GM12874 (cell line): ENCODE measurements at regions not wholly inside any gene's neighbourhood (a gene's known extent, or its start where the extent isn't known, plus 50 kb on each side); places are given as distances from the start of the nearest gene placed in this dataset.

ENCODE experiments used
- TF ChIP-seq, protein P1 (sequence below): IDR thresholded peaks from 2 replicates; pipeline ENCODE4 v1.5.1; 2011; ENCODE audit warnings: low read depth, mild to moderate bottlenecking, control low read depth, low read length, moderate library complexity; ENCODE audit not compliant: insufficient read depth

DNA sequence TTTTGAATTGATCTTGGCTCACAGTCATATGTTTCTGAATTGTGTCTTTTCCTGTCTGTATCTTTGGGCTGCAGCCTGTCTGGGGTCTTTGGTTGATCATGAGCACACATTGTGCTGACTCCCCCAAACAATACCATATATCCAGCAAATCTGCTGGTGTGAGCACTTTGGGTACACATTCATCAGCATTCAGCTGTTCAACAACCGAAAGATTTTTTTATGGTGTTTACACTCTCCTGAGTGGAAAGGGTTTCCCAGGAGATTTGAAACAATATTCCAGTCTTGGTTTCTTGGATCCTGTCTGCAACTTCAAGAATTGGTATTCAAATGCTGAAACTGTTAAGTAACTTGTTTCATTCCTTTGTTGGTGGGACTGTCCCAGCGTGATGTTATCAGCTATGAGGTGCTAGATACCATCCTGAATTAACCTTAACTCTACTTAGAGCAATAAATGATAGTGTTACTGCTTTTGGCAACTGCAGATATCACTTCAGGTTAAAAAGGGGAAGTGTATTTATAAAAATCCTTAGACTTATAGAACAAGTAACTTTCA is 78.4 kb upstream of the DIAPH3 start:
- TF ChIP-seq, protein P1, sequence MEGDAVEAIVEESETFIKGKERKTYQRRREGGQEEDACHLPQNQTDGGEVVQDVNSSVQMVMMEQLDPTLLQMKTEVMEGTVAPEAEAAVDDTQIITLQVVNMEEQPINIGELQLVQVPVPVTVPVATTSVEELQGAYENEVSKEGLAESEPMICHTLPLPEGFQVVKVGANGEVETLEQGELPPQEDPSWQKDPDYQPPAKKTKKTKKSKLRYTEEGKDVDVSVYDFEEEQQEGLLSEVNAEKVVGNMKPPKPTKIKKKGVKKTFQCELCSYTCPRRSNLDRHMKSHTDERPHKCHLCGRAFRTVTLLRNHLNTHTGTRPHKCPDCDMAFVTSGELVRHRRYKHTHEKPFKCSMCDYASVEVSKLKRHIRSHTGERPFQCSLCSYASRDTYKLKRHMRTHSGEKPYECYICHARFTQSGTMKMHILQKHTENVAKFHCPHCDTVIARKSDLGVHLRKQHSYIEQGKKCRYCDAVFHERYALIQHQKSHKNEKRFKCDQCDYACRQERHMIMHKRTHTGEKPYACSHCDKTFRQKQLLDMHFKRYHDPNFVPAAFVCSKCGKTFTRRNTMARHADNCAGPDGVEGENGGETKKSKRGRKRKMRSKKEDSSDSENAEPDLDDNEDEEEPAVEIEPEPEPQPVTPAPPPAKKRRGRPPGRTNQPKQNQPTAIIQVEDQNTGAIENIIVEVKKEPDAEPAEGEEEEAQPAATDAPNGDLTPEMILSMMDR, result no peak

DNA sequence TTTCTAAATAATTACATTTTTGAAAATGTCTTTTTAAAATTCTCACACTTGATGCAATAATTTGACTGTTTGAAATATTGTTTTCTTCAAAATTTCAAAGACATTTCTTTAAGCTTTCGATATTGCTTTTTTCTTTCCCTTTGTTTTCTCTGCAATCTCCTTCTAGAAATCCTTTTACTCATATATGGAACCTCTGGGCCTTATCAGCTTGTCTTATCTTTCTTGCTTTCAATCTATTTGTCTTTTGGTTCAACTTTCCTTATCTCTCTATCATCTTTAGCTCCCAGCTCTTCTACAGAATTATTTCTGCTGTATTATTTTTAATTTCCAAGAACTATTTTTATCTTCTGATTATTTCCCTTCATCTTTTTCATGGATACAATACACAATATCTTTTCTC is 80.7 kb upstream of the DIAPH3 start:
- TF ChIP-seq, protein P1, result no peak

DNA sequence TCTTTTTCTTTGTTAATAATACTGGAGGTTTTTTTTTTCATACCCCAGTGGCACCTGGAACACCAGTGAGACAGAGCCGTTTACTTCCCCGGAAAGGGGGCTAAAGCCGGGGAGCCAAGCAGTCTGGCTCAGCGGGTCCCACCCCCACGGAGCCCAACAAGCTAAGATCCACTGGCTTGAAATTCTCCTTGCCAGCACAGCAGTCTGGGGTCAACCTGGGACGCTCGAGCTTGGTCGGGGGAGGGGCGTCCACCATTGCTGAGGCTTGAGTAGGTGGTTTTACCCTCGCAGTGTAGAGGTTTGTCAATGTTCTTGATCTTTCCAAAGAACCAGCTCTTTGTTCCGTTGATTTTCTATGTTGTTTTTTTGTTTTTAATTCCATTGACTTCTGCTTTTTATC is 94.6 kb upstream of the DIAPH3 start:
- TF ChIP-seq, protein P1, result no peak

DNA sequence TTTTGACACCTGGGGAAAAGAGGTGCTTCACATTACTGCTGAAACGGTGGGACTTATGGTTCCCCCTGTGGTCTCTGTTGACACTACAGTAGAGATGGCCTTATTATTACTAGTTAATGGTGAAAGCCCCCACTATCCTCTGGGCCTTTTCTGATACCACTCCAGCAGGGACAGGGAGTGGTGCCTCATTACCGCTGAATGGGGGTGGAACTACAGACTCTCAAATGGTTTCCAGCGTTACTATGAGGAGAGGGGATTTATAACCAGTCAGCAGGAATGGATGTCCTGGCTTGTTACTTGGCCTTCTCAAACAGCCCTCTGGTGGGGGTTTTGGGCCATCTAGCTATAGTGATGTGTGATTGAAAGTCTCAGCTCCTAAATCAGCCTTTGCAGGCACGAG is 96.7 kb upstream of the DIAPH3 start:
- TF ChIP-seq, protein P1, result no peak

DNA sequence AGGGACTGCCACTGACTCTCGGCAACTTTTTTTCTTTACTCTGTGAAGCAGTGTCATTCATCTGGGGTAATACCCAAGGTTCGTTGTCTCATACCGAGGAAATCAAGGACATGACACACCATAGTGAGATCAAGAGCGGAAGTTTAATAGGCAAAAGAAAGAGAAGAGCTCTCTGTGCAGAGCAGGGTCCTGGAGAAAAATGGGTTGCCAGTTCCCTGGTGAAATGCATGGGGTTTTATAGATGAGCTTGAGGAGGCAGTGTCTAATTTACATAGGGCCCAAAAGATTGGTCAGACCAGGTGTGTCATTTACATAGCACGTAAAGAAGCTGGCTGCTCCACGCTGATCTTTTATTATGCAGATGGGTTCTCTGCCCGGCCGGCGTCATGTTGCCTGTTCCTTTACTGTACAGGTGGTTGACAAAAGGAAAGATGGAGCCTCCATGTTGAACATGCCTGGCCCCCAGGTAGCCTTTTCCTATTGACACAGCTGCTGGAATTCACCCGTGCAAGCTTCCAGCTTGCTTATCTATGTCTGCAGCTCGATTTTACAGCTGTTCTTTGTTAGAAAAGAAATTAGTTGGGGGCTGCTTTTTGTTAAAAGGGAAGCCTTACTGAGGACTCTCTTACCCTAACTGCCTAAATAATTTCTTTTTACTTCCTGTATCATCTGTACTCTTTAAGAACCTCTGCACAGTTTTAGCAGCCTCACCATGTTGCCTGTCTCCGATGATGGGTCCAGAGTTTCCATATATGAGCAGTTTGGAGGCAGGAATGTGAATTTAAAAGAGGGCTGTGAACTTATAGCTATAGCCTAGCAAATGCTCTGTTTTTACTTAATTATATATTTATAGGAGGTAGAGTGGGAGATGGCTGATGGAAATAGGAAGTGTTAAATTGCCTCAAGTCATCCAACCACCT is 98.0 kb upstream of the DIAPH3 start:
- TF ChIP-seq, protein P1, result no peak

DNA sequence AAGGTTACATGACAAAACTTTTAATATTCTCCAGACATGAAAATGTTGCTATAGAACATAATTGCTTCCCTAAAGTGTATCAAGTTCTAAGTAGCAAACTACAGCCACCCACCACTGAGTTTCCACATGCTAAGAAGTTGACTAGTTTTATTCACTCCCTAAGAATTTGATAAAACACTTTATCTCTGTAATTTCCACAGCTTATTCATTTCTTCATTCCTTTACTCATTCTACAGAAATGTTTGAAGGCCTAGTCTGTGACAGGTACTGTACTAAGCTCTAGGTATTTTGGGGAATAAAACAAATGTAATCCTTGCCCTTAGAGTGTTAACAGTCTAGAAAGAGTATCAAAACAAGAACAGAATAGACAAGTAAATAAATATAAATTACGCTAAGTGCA is 101.8 kb upstream of the DIAPH3 start:
- TF ChIP-seq, protein P1, result no peak

DNA sequence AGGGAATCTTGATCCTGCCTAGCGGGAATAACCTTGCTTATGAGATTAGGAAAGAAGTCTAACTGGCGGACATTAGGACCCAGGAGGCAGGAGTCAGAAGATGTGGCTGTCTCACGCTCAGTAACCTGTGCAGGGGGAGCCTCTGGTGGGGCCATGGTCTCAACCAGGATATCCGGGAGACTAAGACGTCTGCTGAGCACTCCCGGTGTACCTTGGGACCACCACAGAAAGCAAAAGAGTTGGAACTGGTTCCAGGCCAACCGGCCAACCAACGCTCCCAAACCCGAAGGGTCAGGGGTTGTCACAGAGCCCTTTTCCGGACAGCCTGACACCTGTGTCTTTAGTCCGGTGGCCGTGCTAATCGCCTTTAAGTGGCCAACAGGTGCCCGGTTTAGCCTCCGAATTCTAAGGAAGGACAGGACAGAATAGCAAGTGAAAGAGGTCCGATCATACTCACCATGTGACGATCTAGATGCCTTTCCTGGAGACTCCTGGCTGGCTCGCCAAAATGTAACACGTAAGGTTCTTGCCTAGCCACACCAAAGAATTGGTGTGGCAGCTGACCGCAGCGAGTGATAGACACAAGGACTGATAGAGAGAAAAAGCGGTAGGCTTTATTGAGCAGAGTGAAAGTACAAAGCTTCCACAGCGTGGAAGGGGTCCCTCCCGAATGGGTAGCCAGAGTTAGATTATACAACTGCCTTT is 103.9 kb upstream of the DIAPH3 start:
- TF ChIP-seq, protein P1, result no peak
